ENCODE measurements at regions not wholly inside any gene's neighbourhood (a gene's known extent, or its start where the extent isn't known, plus 50 kb on each side); places are given as distances from the start of the nearest gene placed in this dataset.
"Not testable (repeated sequence)": the region's sequence is repeated elsewhere in the genome, so short reads cannot be mapped to it uniquely, and the experiment has no call there.

DNA sequence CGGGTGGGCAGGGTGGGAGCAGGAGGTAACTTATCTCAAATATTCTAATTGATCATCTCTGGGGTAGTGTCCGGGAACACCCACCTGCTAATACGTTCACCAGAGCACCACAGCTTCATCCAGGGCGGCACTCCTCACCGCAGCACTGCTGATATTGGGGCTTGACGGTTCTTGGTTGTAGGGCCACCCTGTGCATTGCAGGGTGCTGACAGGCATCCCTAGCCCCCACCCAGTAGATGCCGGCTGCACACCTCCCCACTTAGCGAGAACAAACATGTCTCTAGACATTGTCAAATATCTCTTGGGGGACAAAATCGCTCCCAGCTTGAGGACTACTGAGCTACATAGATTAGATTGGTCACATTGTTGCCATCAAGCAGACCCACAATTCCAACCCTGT lies 73.9 kb upstream of the WASF3 start:
- no peak for DNase-seq (ENCODE audit: low read depth in 2 of 3, low spot score in 2 of 3)

DNA sequence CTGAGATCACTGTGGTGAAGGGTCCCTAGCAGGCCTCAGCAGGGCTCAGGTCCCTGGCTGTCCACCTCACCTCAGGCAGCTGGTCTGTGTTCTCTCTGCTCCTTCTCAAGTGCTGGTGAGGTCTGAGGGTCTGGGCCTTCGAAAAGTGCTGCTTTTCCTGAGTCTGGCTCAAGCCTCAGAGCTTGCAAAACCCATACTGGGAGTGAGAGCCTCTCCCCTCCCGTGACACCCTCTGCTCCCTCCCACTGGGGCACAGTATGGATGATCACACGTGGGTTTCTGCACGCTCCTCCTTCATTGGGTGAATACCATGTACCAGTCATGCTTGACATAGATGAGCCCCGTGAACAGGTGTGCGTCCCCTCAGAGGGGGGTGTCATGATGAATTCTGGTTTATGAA lies 73.3 kb upstream of the WASF3 start:
- DNase-seq (ENCODE audit: low read depth in 2 of 3, low spot score in 2 of 3) = no peak

- no peak for DNase-seq (ENCODE audit: low read depth in 2 of 3, low spot score in 2 of 3)
Measured at GRCh38 chr13:26485288-26485687, 72.2 kb upstream of the WASF3 start.

DNA sequence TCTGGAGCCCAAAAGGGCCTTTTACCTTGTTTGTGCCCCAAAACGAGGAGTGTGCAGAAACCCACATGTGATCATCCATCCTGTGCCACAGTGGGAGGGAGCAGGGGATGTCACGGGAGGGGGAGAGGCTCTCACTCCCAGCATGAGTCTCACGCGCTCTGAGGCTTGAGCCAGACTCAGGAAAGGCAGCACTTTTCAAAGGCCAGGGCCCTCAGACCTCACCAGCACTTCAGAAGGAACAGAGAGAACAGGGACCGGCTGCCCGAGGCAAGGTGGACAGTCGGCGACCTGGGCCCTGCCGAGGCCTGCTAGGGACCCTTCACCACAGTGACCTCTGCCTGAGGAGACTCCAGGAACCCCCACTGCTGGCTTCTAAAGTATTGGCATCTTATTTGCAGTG lies 71.7 kb upstream of the WASF3 start:
- no peak for DNase-seq (ENCODE audit: low read depth in 2 of 3, low spot score in 2 of 3)

DNA sequence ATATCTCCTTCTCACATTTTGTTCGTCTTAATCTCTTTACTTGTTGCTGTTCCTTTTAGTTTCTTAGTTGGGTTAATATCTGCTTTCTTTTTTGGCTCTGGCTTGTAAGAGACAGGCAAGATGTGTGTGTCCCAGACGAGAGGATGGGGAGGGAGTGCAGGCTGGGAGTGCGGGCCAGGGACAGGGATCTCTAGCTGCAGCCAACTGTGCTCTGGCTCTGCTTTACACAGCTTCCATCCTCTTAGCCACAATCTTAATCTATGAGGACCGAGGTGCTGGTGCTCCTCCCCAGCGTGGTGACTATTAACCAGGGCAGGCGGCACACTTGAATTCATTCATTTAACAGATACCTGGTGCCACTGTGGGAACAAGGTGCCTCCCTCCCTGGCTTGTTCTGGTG lies 70.9 kb upstream of the WASF3 start:
- DNase-seq (ENCODE audit: low read depth in 2 of 3, low spot score in 2 of 3) = no peak

- no peak for DNase-seq (ENCODE audit: low read depth in 2 of 3, low spot score in 2 of 3)
Measured at GRCh38 chr13:26487781-26488180, 69.7 kb upstream of the WASF3 start.

GRCh38 chr13:26488236-26489003 lies 69.1 kb upstream of the WASF3 start:
- DNase-seq (ENCODE audit: low read depth in 2 of 3, low spot score in 2 of 3) = no peak

- not testable (repeated sequence) for DNase-seq (ENCODE audit: low read depth in 2 of 3, low spot score in 2 of 3)
Measured at GRCh38 chr13:26492301-26492700, 65.2 kb upstream of the WASF3 start.

DNA sequence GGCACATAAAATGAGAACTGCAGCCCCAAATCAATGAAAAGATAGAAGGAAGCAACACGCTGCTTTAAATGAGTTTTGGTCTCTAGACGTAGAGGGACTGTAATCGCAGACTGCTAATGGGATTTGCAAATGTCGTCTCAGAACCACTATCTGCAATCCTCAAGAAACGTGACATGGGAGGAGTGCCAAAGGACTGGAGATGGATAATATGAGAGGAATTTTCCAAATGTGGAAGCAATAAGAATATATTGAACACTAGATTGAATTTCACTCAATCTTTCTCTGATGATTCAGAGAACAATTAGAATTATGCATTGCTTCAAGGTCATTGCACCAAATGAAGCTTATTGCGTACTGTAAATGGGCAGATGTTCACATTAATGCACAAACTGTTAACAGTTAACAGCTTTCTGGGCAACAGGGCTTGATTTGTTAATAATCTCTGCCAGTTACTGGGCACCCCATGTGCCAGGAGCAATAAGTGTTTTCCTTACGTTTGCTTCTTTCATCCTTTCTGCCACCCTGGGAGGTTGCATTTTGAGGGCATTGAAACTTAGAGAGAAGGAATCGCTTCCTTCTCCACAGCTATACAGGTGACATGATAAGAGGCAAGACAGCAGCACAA lies 62.8 kb upstream of the WASF3 start:
- no peak for DNase-seq (ENCODE audit: low read depth in 2 of 3, low spot score in 2 of 3)

- DNase-seq (ENCODE audit: low read depth in 2 of 3, low spot score in 2 of 3) = no peak
Measured at GRCh38 chr13:26495750-26496149, 61.7 kb upstream of the WASF3 start.

DNA sequence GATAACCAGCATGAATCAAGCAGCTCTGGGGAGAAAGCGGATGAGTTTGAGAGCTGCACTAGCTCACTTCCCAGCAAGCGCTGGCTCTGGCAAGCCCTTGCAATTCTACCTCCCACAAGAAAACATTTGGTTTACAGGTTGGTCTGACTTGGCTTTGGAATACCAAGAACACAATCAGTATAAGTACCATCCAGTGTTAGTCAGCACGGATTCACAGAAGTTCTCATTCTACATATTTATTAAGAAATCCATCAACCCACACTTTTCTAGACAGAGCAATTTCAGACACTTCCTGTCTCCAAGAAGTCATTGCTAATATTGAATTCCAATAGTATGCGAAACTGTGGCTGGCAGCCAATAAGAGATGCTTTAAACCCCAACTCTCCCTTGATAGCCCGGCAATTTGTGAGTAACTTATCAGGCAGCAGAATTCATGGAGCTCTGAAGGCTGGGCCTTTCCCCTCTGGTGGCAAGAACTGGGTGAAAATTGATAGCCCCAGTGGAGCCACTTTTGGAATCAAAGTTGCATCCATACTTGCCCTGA lies 59.4 kb upstream of the WASF3 start:
- no peak for DNase-seq (ENCODE audit: low read depth in 2 of 3, low spot score in 2 of 3)

DNA sequence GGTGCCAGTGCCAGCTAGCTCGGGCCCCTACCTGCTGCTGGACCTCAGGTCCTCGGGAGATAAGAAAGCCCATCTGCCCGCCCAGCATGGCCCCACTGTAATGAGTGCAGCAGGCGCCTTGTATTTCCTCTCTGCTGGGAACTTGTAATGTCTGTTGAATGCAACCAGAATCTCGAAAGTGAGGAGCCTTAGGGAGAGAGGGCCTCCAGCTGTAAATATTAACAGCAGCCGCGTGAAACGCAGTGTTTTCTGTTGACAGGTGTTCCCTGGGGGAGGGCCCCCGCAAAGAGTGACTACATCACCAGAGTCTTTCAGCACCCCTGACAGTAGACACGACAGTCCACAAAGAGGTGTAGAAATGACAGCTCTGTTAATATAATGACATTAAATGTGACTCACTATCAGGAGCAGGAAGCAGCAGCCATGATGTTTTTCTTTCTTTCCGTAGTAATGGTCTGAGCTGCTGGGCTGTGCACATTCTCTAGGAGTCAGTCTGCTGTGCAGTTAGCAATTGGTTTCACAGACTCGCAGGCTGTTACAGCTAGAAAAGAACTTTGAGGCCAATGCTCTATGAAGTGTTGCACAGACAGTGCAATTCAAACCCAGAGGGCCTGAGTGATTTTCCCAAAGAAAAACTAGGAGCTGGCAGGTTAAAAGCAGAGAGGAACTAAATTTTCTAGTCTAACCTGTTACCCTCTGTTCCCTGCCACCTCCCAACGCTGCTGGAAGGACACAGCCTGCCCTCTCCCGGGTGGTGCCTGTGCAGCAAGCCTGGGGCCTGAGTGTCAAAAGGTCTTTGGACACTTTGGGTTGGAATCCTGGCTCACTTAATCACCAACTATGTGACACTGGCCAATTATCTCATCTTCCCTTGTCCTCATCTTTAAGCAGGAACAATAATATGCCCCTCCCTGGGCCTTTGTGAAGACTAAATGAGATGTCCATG lies 58.6 kb upstream of the WASF3 start:
- DNase-seq (ENCODE audit: low read depth in 2 of 3, low spot score in 2 of 3) = no peak

DNA sequence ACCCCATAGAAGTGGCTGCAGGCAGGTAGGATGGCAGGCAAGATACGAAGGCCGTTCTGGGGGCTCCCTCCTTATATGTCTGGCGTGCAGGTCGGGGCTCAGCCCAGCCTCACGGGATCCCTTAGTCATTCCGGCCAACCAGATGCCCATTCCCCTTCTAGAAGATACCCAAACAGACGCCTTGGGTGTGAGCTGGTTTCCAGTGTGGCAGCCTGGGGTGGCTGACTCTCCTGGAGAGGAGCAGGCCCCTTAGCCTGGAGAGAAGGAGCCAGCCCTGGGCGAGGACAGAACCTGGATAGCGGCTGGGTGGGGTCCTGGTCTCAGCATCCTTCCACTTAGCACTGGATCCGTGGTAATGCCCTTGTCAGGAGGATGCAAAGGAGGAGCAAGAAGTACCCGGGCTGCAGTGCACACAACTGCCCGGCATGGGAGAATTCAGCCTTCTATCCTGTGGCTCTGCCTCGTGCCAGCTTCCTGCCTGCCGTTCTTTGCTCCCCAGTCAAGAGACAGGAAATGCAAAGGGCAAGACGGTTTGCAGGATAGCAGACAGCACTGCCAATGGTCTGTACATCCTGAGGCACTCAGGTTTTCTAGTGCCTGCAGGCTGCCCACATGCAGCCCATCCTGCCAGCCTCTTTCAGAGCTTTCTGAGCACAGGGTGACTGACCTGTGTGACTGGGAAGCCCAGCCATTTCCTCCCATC lies 56.7 kb upstream of the WASF3 start:
- DNase-seq (ENCODE audit: low read depth in 2 of 3, low spot score in 2 of 3) = no peak

DNA sequence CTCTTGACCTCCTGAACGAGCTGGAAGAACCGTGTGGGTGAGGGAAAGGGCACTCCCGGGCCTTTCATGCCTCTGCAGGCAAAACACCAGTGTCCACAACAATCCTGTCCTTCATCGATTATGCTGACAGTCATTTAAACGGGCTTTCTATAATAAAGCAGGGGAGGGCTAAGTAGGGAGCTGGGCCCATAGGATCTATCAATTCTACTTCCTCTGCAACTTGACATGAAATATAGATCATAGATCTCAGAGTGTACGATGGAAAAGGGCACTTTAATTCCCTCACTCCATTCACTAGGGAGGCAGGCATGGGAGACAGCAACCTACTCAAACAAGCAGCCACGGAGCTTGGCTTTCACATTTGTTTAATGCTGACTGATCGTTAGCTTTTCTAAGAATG lies 55.8 kb upstream of the WASF3 start:
- no peak for DNase-seq (ENCODE audit: low read depth in 2 of 3, low spot score in 2 of 3)

GRCh38 chr13:26502826-26503225 lies 54.7 kb upstream of the WASF3 start:
- DNase-seq (ENCODE audit: low read depth in 2 of 3, low spot score in 2 of 3) = no peak

DNA sequence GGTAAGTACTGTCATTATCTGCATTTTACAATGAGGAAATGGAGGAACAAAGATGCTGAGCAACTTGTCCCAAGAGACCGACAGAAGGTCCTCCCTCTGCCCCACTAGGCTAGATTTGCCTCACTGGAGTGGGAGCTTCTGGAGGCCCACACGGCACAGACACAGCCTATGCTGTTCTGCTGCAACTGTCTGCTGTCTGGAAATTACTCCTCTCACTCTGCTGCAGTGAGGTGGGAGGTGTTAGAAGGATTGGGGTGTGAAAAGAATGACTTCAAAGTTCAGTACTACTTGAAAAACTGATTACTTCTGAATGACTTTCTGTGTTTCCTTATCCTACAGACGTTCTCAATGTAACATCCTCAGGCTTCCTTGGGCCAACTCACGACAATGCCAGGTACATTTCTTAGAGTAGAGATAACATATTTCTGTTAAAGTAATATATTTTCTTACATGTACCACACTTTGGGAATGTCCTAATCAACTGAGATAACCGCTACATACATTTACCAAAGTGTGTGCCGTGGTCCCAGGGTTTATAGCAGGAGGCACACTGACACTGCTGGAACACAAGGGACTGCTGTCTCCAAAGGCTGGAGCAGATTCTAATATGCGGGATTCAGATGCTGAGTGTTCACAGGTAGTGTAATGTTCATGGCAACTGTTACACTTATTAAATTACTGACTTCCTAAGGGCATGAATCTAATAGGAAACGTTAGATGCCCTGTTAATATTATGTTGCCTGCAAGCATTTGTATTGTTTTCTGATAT lies 53.5 kb upstream of the WASF3 start:
- no peak for DNase-seq (ENCODE audit: low read depth in 2 of 3, low spot score in 2 of 3)
